DND-41 (cell line): ENCODE measurements at regions not wholly inside any gene's neighbourhood (a gene's known extent, or its start where the extent isn't known, plus 50 kb on each side); places are given as distances from the start of the nearest gene placed in this dataset.

Experiments
- ATAC-seq: fragments of 200-7000 bp; cut with Tn5 transposase; 3 replicates; pipeline ENCODE4 v1.9.1; 2021; ENCODE audit warnings: low read depth; ENCODE audit not compliant: insufficient read depth
- DNase-seq: peaks from one replicate; pipeline ENCODE4 v3.0.0-alpha.2; 2020
- H2AFZ ChIP-seq: 2 replicates; pipeline ENCODE4 v1.6.0; 2012; ENCODE audit warnings: low read depth, low read length
- H3K27ac ChIP-seq: 2 replicates; pipeline ENCODE4 v1.5.1; 2012; ENCODE audit warnings: low read length, inconsistent platforms
- H3K27me3 ChIP-seq: fragments of 200-600 bp; sonication (generic); 2 replicates; pipeline ENCODE4 v1.6.0; 2012; ENCODE audit warnings: low read length, mild to moderate bottlenecking, inconsistent platforms; ENCODE audit not compliant: insufficient read depth, poor library complexity
- H3K36me3 ChIP-seq: 2 replicates; pipeline ENCODE4 v1.5.1; 2012; ENCODE audit warnings: low read length, inconsistent platforms; ENCODE audit not compliant: insufficient read depth
- H3K4me1 ChIP-seq: 2 replicates; pipeline ENCODE4 v1.5.1; 2012; ENCODE audit warnings: mild to moderate bottlenecking, low read length; ENCODE audit not compliant: insufficient read depth
- H3K4me2 ChIP-seq: 2 replicates; pipeline ENCODE4 v1.6.0; 2012; ENCODE audit warnings: mild to moderate bottlenecking, moderate library complexity, low read length, inconsistent platforms; ENCODE audit not compliant: insufficient read depth
- H3K4me3 ChIP-seq, 2 experiments: fragments of 200-600 bp in 1 of 2; shearing (Covaris generic) in 1 of 2; 2 replicates each; pipeline ENCODE4 v1.5.1; 2012 to 2016; ENCODE audit warnings: inconsistent platforms in 2 of 2, low read length in 2 of 2, mild to moderate bottlenecking in 2 of 2, low read depth in 1 of 2, moderate library complexity in 1 of 2
- H3K79me2 ChIP-seq: 2 replicates; pipeline ENCODE4 v1.6.0; 2012; ENCODE audit warnings: low read length, inconsistent platforms; ENCODE audit not compliant: insufficient read depth
- H3K9ac ChIP-seq: 2 replicates; pipeline ENCODE4 v1.6.0; 2012; ENCODE audit warnings: low read depth, mild to moderate bottlenecking, inconsistent platforms, low read length, moderate library complexity
- H3K9me3 ChIP-seq: 2 replicates; pipeline ENCODE4 v1.5.1; 2012; ENCODE audit warnings: low read length, moderate library complexity, mild to moderate bottlenecking, inconsistent platforms; ENCODE audit not compliant: insufficient read depth, severe bottlenecking
- H4K20me1 ChIP-seq: 2 replicates; pipeline ENCODE4 v1.6.0; 2012; ENCODE audit warnings: low read length; ENCODE audit not compliant: insufficient read depth
- CTCF ChIP-seq: IDR thresholded peaks from 2 replicates; pipeline ENCODE4 v1.5.1; 2012; ENCODE audit warnings: borderline replicate concordance, low read length, moderate library complexity, mild to moderate bottlenecking; ENCODE audit not compliant: poor library complexity, severe bottlenecking; ENCODE audit errors: extremely low read depth
- EZH2 ChIP-seq: IDR thresholded peaks from 3 replicates; pipeline ENCODE4 v1.6.1; 2012; ENCODE audit warnings: borderline replicate concordance, low read depth, mild to moderate bottlenecking, moderate library complexity, low read length, inconsistent platforms; ENCODE audit not compliant: severe bottlenecking

DNA sequence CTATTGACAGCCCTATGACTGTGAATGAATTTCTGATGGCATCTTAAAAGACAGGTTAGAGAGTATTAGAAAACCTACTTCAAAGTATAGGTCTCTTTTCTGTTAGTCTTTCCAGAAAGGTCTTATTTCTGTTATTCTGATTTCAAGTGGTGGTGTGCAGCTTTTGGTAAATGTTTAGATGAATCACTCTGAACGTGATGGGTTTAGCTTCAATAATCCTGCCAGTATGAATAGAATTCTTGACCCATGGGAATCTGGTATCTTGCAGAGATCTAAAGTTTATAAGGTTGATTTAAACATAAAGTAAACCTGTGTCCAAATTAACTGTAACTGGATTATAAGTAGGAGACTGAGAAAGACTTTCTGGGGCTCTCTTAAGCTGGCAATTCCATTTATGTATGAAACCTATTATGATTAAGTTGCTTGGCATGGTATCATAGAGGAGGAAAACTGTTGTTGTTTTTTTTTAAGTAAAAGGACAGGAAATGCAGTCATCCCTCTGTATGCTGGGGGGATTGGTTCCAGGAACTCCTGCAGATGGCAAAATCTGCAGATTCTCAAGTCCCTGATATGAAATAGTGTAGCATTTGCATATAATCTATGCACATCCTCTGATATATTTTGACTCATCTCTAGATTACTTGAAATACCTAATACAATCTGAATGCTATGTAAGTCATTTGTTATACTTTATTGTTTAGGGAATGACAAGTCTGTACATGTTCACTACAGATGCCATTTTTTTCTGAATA, 77.0 kb upstream of the ADAMTS19 start:
- no peak overlapping the region for H3K4me2 ChIP-seq

DNA sequence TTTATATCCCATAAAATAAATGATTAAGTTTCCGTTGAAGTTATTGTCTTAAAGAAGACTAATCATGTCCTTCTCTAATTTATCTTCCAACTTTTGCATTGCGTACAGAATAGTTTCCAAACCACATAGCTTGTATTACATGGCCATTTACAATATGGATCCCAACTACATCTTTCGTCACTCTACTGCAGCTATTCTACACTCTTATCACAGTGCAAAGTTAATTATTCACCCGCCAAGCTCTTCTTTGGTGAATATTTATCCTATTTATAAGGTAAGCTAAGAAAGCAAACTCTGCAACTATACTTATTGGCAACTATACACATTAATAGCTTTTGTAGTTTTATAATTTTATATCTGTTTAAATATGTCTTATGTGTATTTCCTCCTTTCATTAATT, 75.9 kb upstream of the ADAMTS19 start:
- Histone ChIP-seq H2AFZ (no peak overlapping the region), H3K4me2 (no peak overlapping the region), H3K27me3 (no peaks in the 10 kb centered on the region), H4K20me1 (no peaks in the 10 kb centered on the region), H3K9me3 (no peaks in the 10 kb centered on the region), H3K4me3 (no peak overlapping the region), H3K79me2 (no peaks in the 10 kb centered on the region), H3K27ac (no peak overlapping the region), H3K9ac (no peak overlapping the region), H3K4me1 (no peaks in the 10 kb centered on the region), H3K36me3 (no peaks in the 10 kb centered on the region)
- DNase-seq (no peak), ATAC-seq (no peak)
- TF ChIP-seq EZH2 (no peak), CTCF (no peak)

More for the DNA sequence above, 77.0 kb upstream of the ADAMTS19 start:
- Histone ChIP-seq H3K36me3 (no peaks in the 10 kb centered on the region), H2AFZ (no peak overlapping the region), H3K27ac (no peak overlapping the region), H3K79me2 (no peaks in the 10 kb centered on the region), H3K9ac (no peak overlapping the region), H3K4me3 (no peak overlapping the region), H3K4me1 (no peaks in the 10 kb centered on the region), H4K20me1 (no peaks in the 10 kb centered on the region), H3K27me3 (no peaks in the 10 kb centered on the region), H3K9me3 (no peaks in the 10 kb centered on the region)
- TF ChIP-seq EZH2 (no peak), CTCF (no peak)
- DNase-seq (no peak), ATAC-seq (no peak)

GRCh38 chr5:129384736-129385135, 75.4 kb upstream of the ADAMTS19 start:
- no peak overlapping the region for H2AFZ ChIP-seq
- H3K4me1 ChIP-seq, result no peaks in the 10 kb centered on the region
- no peaks in the 10 kb centered on the region for H3K79me2 ChIP-seq
- no peak overlapping the region for H3K27ac ChIP-seq
- no peak for DNase-seq
- ATAC-seq, result no peak
- H3K4me2 ChIP-seq, result no peak overlapping the region
- no peak for TF ChIP-seq EZH2
- H3K36me3 ChIP-seq, result no peaks in the 10 kb centered on the region
- H3K4me3 ChIP-seq, result no peak overlapping the region
- no peak overlapping the region for H3K9ac ChIP-seq
- H4K20me1 ChIP-seq, result no peaks in the 10 kb centered on the region
- no peaks in the 10 kb centered on the region for H3K9me3 ChIP-seq
- H3K27me3 ChIP-seq, result no peaks in the 10 kb centered on the region

- Histone ChIP-seq H3K36me3 (no peaks in the 10 kb centered on the region), H4K20me1 (no peaks in the 10 kb centered on the region)
Measured at GRCh38 chr5:129387944-129388343, 72.2 kb upstream of the ADAMTS19 start.

More at GRCh38 chr5:129387944-129388343, 72.2 kb upstream of the ADAMTS19 start:
- Histone ChIP-seq H3K9ac (no peak overlapping the region), H3K4me1 (no peaks in the 10 kb centered on the region), H3K4me3 (no peak overlapping the region), H3K27me3 (no peaks in the 10 kb centered on the region), H2AFZ (no peak overlapping the region), H3K4me2 (no peak overlapping the region), H3K27ac (no peak overlapping the region), H3K79me2 (no peaks in the 10 kb centered on the region), H3K9me3 (no peaks in the 10 kb centered on the region)
- DNase-seq, result no peak
- no peak for ATAC-seq
- TF ChIP-seq EZH2, result no peak
- no peak for TF ChIP-seq CTCF
